HG03095 (cell line): ENCODE measurements at regions not wholly inside any gene's neighbourhood (a gene's known extent, or its start where the extent isn't known, plus 50 kb on each side); places are given as distances from the start of the nearest gene placed in this dataset.

Source experiments
- ATAC-seq: cut with Tn5 transposase; IDR thresholded peaks from one replicate; pipeline ENCODE4 v1.9.1; 2021; ENCODE audit warnings: moderate library complexity; ENCODE audit not compliant: unreplicated experiment

DNA sequence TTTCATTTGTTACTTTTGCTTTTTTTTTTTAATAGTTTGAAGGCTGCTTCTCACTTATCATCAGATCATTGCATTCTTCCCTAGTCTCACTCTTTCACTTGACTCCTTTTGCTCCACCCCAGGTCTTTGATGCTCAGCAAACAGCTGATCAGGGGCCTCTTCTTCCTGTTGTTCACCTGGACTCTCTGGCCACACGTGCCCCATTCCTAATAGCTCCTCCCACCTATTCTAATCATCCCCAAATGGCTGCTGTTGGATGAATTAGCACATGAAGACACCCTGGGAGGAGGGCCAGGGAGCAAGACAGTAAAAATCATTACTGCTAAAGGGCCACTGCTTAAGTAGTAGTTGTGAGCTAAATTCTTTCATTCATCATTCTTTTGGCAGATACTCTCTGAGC, 119.5 kb downstream of the MAB21L3 start:
- no peak for ATAC-seq

GRCh38 chr1:116231752-116232151, 120.6 kb downstream of the MAB21L3 start:
- ATAC-seq = no peak

- no peak for ATAC-seq
These were observed 121.9 kb downstream of the MAB21L3 start for GRCh38 chr1:116232989-116233514.

GRCh38 chr1:116234429-116234828, 123.2 kb downstream of the MAB21L3 start:
- no peak for ATAC-seq

DNA sequence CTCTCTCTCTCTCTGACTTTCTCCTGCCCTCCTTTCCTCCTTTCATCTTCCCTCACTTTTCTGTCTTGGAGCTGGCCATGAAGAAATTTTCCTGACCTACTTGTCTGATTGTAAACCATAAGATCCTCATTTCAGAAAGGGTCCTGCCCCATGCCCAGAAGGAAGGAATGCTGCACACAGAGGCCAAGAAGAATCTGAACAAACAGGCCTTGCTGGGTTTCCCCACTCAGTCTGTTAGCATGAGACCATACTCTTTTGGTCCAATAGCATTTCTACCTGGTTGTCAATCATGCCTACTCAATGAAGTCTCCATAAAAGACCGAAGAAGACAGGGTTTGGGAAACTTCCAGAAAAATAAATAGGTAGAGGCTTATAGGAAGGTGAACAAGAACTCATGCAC, 128.7 kb downstream of the MAB21L3 start:
- no peak for ATAC-seq

- ATAC-seq = no peak
These were observed 130.3 kb upstream of the ATP1A1 start for GRCh38 chr1:116242741-116243140.

- ATAC-seq = no peak
These were observed 129.6 kb upstream of the ATP1A1 start for GRCh38 chr1:116243333-116244054.

GRCh38 chr1:116246174-116246573, 126.9 kb upstream of the ATP1A1 start:
- no peak for ATAC-seq

DNA sequence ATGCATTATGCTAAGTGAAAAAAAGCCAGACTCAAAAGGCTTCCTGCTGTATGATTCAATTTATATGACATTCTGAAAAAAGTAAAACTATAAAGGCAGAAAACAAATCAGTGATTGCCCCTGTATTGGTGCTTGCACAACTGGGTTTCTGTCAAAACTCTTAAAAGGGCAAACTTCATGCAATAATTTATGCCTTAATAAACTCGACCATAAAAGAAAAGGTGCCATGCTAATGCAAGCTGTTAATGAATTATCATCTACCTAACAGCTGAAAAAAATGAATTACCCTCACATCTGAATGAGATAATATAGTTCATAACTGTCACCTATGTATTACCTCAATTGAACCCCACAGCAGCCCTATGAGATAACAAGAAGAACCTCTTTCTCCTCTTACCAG, 120.8 kb upstream of the ATP1A1 start:
- ATAC-seq = no peak

DNA sequence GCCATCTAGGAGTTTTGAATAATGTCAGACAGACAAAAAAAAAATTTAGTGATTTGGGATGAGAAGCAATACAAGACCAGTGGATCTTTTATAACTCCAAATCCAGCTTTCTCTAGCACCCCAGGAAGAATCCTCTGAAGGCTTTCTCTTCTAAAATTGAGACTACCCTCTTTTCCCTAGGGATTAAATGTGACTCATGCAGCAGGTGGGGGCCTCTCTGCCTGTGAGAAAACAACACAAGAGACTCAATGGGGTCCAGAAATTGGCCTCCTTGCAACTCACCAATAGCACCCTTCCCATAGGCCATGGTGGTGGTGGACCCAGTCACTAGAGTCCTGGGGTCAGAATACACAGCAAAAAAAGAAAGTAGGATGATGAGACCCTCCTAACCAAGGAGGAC, 120.3 kb upstream of the ATP1A1 start:
- no peak for ATAC-seq

GRCh38 chr1:116253566-116254382, 119.3 kb upstream of the ATP1A1 start:
- ATAC-seq = no peak

- no peak for ATAC-seq
These were observed 118.3 kb upstream of the ATP1A1 start for GRCh38 chr1:116254776-116255175.

DNA sequence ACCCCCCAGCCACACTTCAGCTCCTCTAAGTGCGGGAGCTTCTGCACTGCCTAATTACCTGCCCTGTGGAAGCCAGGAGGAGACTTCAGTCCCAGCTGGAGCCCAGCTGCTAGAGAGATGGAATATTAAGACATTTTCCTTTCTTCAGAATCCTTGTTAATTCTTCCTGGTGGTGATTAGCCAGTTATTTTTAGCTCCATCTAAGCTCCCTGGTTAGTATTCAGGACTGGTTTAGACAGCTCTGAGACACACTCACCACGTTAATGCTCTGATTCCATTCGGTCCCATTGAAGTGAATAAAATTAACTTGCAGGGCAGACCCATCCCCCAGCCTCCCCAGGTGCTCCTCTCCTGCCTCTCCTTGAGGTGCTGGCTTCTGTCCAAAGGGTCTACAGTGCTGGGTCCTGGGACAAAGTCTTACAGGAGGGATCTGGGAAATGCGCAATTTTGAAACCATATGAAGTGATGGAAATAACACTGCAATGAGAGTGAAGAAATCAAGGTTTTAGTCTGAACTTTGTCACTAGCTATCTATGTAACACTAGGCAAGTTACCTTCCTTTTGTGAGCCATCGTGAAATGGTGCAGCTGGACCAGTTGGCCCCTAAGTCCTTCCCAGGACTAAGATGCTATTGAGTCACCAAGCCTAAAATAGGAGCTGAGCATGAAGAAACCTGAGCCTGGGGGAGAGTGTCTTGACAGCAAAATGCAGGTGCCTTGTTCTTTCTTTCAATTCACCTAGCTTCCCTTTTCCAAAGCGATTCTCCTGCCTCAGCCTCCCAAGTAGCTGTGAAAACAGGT, 117.4 kb upstream of the ATP1A1 start:
- no peak for ATAC-seq

DNA sequence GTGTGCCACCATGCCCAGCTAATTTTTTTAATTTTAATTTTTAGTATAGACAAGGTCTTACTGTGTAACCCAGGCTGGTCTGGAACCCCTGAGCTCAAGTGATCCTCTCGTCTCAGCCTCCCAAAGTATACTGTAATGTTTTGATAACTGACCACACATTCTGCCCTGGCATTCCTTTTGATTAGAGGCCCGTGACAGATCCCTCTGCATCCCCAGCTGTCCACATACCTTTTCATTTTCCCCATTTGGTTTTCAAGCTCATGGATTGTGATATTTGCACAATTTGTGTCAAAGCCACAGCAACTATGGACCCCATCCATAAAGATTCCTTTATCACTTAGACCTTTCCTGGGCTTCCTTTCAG, 116.8 kb upstream of the ATP1A1 start:
- no peak for ATAC-seq

DNA sequence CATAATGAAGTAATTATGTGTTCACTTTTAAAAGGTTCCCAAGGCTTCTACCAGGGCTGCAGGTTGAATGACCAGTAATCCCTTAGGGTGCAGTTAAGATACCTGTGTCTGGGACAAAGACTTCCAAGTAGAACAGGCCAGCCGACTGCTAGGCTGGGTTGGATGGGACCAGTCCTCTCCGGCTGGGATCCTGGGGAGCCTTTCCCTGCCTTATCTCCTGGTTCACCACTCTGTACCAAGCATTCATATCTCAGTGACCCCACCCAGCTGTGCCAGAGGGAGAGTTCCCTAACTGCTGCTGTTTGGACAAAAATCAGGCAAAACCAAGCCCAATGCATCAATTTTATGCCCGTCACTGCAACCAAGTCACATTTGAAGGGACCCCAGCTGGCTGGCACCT, 116.2 kb upstream of the ATP1A1 start:
- ATAC-seq = no peak

DNA sequence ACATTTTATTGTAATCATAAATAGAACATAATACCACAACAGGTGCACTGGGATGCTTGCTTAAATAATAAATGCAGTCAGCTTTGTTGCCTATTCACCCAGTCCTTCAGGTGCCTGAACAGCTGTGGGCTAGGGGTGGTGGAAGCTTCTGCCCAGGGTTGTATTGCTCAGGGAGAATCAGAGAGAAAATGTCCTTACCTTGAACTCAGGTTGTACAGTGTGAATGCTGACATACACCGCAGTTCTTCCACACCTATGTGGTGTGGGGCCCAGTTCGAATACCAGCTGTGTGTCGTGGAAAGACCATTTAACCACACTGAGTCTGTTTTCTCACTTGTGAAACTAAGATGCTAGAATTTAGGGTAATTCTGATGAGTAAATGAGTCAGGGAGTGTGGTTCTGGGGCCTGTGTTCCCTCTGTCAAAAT, 115.7 kb upstream of the ATP1A1 start:
- ATAC-seq = no peak

GRCh38 chr1:116257836-116258235, 115.2 kb upstream of the ATP1A1 start:
- no peak for ATAC-seq

- no peak for ATAC-seq
These were observed 114.2 kb upstream of the ATP1A1 start for GRCh38 chr1:116258668-116259419.

DNA sequence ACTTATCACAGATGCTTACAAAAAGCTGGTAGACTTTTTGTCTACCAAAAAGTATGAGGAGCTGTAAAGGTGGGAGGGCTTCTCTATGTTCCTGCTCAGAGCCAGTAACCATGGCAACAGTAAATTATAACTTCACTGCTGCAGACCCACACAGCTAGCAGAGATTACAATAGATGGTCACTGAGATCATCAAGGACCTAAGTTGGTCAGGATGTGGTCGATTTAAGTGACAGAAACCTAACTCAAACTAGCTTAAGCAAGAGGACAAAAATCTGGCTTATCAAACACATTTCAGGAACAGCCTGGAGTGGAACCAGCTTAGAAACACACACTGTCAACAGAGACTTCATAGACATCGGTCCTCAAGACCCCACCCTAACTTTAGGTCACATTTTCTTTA, 113.4 kb upstream of the ATP1A1 start:
- no peak for ATAC-seq

DNA sequence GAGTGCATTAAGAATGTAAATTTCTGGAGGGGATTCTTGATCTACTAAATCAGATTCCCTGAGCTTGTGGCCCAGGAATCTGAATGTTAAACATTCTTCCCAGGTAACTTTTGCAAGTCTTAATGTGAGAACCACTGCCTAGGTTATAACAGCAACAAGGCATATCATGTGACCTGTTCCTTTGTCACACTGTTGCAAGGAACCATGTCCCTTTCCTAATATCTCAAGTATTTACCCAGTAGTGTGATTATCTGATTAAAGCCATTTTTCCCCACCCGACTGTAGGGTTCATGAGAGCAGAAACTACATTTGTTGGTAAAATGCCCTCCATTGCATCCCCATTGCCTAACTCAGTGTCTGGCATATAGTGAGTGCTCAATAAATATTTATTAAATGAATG, 112.9 kb upstream of the ATP1A1 start:
- no peak for ATAC-seq

GRCh38 chr1:116260621-116261020, 112.4 kb upstream of the ATP1A1 start:
- no peak for ATAC-seq
